SK-N-SH treated with all-trans-retinoic acid at 6 μM for 48 hours (cell line): ENCODE measurements at regions not wholly inside any gene's neighbourhood (a gene's known extent, or its start where the extent isn't known, plus 50 kb on each side); places are given as distances from the start of the nearest gene placed in this dataset.

ENCODE experiments used
- ATAC-seq: fragments of 200-7000 bp; cut with Tn5 transposase; 3 replicates; pipeline ENCODE4 v1.9.1; 2020; ENCODE audit warnings: mild to moderate bottlenecking, moderate library complexity
- BACH2 ChIP-seq: fragments of 250-450 bp; sonication (Bioruptor Pico); IDR thresholded peaks from 2 replicates; pipeline ENCODE4 v1.9.0; 2021; ENCODE audit warnings: mild to moderate bottlenecking, borderline replicate concordance
- CSDC2 ChIP-seq: fragments of 250-450 bp; sonication (Bioruptor Pico); IDR thresholded peaks from 2 replicates; pipeline ENCODE4 v1.5.0; 2020; ENCODE audit warnings: mild to moderate bottlenecking, moderate library complexity
- ESRRG ChIP-seq: fragments of 250-450 bp; sonication (Bioruptor Pico); IDR thresholded peaks from 2 replicates; pipeline ENCODE4 v1.6.1; 2021; ENCODE audit warnings: mild to moderate bottlenecking
- GLIS3 ChIP-seq: fragments of 250-450 bp; sonication (Bioruptor Pico); IDR thresholded peaks from 2 replicates; pipeline ENCODE4 v1.5.0; 2020; ENCODE audit warnings: mild to moderate bottlenecking, moderate library complexity
- ISL1 ChIP-seq: fragments of 250-450 bp; sonication (Bioruptor Pico); IDR thresholded peaks from 2 replicates; pipeline ENCODE4 v2.1.2; 2022; ENCODE audit warnings: mild to moderate bottlenecking, moderate library complexity
- OSR1 ChIP-seq: fragments of 250-450 bp; sonication (Bioruptor Pico); IDR thresholded peaks from 2 replicates; pipeline ENCODE4 v1.8.0; 2022; ENCODE audit warnings: moderate library complexity, mild to moderate bottlenecking, inconsistent platforms
- PPARA ChIP-seq: fragments of 250-450 bp; sonication (Bioruptor Pico); IDR thresholded peaks from 2 replicates; pipeline ENCODE4 v1.5.0; 2020; ENCODE audit warnings: mild to moderate bottlenecking, borderline replicate concordance
- RARB ChIP-seq: fragments of 250-450 bp; sonication (Bioruptor Pico); IDR thresholded peaks from 2 replicates; pipeline ENCODE4 v1.8.0; 2021; ENCODE audit warnings: mild to moderate bottlenecking, moderate library complexity
- SNAI2 ChIP-seq: fragments of 250-450 bp; sonication (Bioruptor Pico); IDR thresholded peaks from 2 replicates; pipeline ENCODE4 v1.5.0; 2020; ENCODE audit warnings: mild to moderate bottlenecking, moderate library complexity
- TCF4 ChIP-seq: fragments of 250-450 bp; sonication (Bioruptor Pico); IDR thresholded peaks from 2 replicates; pipeline ENCODE4 v1.8.0; 2021; ENCODE audit warnings: mild to moderate bottlenecking, moderate library complexity, borderline replicate concordance
- TOX ChIP-seq: fragments of 250-450 bp; sonication (Bioruptor Pico); IDR thresholded peaks from 2 replicates; pipeline ENCODE4 v1.8.0; 2021; ENCODE audit warnings: mild to moderate bottlenecking, moderate library complexity, borderline replicate concordance
- ZC3H10 ChIP-seq: fragments of 250-450 bp; sonication (Bioruptor Pico); IDR thresholded peaks from 2 replicates; pipeline ENCODE4 v1.5.1; 2021; ENCODE audit warnings: mild to moderate bottlenecking, moderate library complexity
- ZFP3 ChIP-seq: fragments of 250-450 bp; sonication (Bioruptor Pico); IDR thresholded peaks from 2 replicates; pipeline ENCODE4 v1.5.0; 2020; ENCODE audit warnings: mild to moderate bottlenecking, moderate library complexity
- ZNF565 ChIP-seq: fragments of 450-650 bp; formaldehyde crosslinking; conservative IDR thresholded peaks from 2 replicates; pipeline ENCODE4 v1.5.0; 2020; ENCODE audit warnings: low read depth, mild to moderate bottlenecking, moderate library complexity
- ZNF70 ChIP-seq: fragments of 450-650 bp; formaldehyde crosslinking; IDR thresholded peaks from 2 replicates; pipeline ENCODE4 v1.5.0; 2020; ENCODE audit warnings: mild to moderate bottlenecking, moderate library complexity
- TF ChIP-seq, protein P1 (sequence below): fragments of 250-450 bp; sonication (Bioruptor Pico); IDR thresholded peaks from 2 replicates; pipeline ENCODE4 v1.5.1; 2020; ENCODE audit warnings: low read depth, mild to moderate bottlenecking, moderate library complexity
- TF ChIP-seq, protein P2 (sequence below): fragments of 250-450 bp; sonication (Bioruptor Pico); IDR thresholded peaks from 2 replicates; pipeline ENCODE4 v1.5.0; 2020; ENCODE audit warnings: mild to moderate bottlenecking, moderate library complexity
- TF ChIP-seq, protein P3 (sequence below): fragments of 250-450 bp; sonication (Bioruptor Pico); IDR thresholded peaks from 2 replicates; pipeline ENCODE4 v1.8.0; 2020; ENCODE audit warnings: mild to moderate bottlenecking, moderate library complexity, borderline replicate concordance
- TF ChIP-seq, protein P4 (sequence below): fragments of 250-450 bp; sonication (Bioruptor Pico); IDR thresholded peaks from 2 replicates; pipeline ENCODE4 v1.5.1; 2021; ENCODE audit warnings: mild to moderate bottlenecking, moderate library complexity
- TF ChIP-seq, protein P5 (sequence below): fragments of 250-450 bp; sonication (Bioruptor Pico); IDR thresholded peaks from 2 replicates; pipeline ENCODE4 v1.8.0; 2021; ENCODE audit warnings: low read depth, mild to moderate bottlenecking, moderate library complexity, borderline replicate concordance

DNA sequence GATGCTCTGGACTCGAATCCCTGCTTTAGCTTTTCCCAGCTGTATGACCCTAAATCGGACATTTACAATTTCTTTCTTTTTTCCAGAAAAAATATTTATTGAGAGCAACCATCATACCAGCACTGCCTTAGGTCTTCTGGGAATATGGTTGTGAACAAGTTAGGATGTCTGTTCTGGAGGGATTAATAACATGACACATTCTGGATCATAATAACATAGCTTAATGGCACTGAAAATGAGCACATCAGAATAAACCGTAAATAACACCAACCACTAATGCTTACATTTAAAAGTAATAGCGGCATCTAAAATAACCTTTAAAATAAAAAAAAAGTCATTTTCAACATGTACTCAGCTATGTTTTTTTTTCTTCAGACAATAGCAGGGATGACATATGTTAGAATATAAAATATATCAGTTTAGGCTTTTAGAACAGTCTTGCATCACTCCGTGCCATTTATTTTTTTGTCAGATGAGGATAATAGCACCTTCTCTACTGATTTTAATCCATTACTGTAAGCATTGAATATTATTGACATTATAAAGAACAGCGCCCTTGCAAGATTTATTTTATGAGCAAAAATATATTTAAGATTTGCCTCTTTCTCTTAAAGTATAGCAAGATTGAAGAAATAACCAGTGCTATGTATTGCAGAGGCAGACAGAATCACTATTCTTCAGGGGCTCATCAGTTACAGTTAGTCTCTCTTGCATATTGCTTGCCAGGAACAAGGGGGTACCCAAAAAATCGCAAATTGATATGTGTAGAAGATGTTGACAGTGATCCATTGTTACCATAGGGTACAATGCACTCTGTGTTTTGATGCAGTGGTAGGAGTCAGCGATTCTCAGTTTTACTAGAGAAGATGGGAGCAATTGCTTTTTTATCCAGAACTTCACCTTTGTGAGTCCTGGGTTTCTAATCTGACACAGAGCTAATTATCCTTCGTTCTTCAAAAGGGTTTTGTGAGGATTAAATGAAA is 168.4 kb upstream of the NR3C1 start:
- TF ChIP-seq, protein P1, sequence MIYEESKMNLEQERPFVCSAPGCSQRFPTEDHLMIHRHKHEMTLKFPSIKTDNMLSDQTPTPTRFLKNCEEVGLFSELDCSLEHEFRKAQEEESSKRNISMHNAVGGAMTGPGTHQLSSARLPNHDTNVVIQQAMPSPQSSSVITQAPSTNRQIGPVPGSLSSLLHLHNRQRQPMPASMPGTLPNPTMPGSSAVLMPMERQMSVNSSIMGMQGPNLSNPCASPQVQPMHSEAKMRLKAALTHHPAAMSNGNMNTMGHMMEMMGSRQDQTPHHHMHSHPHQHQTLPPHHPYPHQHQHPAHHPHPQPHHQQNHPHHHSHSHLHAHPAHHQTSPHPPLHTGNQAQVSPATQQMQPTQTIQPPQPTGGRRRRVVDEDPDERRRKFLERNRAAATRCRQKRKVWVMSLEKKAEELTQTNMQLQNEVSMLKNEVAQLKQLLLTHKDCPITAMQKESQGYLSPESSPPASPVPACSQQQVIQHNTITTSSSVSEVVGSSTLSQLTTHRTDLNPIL (CRISPR knock-in tag), result no peak
- TF ChIP-seq, protein P2, sequence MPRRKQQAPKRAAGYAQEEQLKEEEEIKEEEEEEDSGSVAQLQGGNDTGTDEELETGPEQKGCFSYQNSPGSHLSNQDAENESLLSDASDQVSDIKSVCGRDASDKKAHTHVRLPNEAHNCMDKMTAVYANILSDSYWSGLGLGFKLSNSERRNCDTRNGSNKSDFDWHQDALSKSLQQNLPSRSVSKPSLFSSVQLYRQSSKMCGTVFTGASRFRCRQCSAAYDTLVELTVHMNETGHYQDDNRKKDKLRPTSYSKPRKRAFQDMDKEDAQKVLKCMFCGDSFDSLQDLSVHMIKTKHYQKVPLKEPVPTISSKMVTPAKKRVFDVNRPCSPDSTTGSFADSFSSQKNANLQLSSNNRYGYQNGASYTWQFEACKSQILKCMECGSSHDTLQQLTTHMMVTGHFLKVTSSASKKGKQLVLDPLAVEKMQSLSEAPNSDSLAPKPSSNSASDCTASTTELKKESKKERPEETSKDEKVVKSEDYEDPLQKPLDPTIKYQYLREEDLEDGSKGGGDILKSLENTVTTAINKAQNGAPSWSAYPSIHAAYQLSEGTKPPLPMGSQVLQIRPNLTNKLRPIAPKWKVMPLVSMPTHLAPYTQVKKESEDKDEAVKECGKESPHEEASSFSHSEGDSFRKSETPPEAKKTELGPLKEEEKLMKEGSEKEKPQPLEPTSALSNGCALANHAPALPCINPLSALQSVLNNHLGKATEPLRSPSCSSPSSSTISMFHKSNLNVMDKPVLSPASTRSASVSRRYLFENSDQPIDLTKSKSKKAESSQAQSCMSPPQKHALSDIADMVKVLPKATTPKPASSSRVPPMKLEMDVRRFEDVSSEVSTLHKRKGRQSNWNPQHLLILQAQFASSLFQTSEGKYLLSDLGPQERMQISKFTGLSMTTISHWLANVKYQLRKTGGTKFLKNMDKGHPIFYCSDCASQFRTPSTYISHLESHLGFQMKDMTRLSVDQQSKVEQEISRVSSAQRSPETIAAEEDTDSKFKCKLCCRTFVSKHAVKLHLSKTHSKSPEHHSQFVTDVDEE, result no peak
- no peak for TF ChIP-seq CSDC2 (CRISPR knock-in tag)
- TF ChIP-seq ZFP3 (CRISPR knock-in tag), result peak; percentile 63; the same call in 1 of the 2 replicates
- no peak for ATAC-seq

DNA sequence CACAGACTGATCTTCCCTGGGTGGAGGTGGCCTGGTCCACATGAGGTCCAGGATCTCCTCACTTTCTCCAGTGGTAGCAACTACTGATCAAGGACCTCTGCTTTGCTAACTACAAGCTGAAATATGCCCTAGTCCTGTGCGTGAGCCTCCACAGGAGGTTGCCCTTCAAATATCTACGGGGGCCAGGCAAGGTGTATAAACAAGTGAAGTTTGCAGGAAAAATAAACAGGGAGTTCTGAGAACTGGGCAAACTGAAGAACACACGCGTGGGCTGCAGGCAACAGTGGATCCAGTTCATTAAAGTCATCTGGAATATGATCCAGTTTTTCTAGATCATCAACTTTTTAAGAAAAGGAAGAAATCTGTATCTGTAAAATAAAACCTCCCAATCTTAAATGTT is 167.5 kb upstream of the NR3C1 start:
- ATAC-seq, result no peak
- TF ChIP-seq ZNF70 (no peak), GLIS3 (CRISPR knock-in tag) (no peak), RARB (CRISPR knock-in tag) (no peak), ZFP3 (CRISPR knock-in tag) (no peak), ZNF565 (CRISPR knock-in tag) (no peak), ESRRG (no peak), PPARA (CRISPR knock-in tag) (no peak), BACH2 (CRISPR knock-in tag) (no peak), TOX (CRISPR knock-in tag) (no peak), ZC3H10 (CRISPR knock-in tag) (no peak), ISL1 (no peak), CSDC2 (CRISPR knock-in tag) (no peak), TCF4 (CRISPR knock-in tag) (no peak), SNAI2 (CRISPR knock-in tag) (no peak), OSR1 (no peak)
- TF ChIP-seq, protein P2, result no peak
- TF ChIP-seq, protein P3, sequence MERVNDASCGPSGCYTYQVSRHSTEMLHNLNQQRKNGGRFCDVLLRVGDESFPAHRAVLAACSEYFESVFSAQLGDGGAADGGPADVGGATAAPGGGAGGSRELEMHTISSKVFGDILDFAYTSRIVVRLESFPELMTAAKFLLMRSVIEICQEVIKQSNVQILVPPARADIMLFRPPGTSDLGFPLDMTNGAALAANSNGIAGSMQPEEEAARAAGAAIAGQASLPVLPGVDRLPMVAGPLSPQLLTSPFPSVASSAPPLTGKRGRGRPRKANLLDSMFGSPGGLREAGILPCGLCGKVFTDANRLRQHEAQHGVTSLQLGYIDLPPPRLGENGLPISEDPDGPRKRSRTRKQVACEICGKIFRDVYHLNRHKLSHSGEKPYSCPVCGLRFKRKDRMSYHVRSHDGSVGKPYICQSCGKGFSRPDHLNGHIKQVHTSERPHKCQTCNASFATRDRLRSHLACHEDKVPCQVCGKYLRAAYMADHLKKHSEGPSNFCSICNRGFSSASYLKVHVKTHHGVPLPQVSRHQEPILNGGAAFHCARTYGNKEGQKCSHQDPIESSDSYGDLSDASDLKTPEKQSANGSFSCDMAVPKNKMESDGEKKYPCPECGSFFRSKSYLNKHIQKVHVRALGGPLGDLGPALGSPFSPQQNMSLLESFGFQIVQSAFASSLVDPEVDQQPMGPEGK (CRISPR knock-in tag), result no peak
- TF ChIP-seq, protein P4, sequence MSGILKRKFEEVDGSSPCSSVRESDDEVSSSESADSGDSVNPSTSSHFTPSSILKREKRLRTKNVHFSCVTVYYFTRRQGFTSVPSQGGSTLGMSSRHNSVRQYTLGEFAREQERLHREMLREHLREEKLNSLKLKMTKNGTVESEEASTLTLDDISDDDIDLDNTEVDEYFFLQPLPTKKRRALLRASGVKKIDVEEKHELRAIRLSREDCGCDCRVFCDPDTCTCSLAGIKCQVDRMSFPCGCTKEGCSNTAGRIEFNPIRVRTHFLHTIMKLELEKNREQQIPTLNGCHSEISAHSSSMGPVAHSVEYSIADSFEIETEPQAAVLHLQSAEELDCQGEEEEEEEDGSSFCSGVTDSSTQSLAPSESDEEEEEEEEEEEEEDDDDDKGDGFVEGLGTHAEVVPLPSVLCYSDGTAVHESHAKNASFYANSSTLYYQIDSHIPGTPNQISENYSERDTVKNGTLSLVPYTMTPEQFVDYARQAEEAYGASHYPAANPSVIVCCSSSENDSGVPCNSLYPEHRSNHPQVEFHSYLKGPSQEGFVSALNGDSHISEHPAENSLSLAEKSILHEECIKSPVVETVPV (CRISPR knock-in tag), result no peak
- TF ChIP-seq, protein P5, sequence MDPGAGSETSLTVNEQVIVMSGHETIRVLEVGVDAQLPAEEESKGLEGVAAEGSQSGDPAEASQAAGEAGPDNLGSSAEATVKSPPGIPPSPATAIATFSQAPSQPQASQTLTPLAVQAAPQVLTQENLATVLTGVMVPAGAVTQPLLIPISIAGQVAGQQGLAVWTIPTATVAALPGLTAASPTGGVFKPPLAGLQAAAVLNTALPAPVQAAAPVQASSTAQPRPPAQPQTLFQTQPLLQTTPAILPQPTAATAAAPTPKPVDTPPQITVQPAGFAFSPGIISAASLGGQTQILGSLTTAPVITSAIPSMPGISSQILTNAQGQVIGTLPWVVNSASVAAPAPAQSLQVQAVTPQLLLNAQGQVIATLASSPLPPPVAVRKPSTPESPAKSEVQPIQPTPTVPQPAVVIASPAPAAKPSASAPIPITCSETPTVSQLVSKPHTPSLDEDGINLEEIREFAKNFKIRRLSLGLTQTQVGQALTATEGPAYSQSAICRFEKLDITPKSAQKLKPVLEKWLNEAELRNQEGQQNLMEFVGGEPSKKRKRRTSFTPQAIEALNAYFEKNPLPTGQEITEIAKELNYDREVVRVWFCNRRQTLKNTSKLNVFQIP, result no peak
